Testis (tissue), 2 donors: ENCODE measurements at regions not wholly inside any gene's neighbourhood (a gene's known extent, or its start where the extent isn't known, plus 50 kb on each side); places are given as distances from the start of the nearest gene placed in this dataset.

Source experiments
- DNase-seq: peaks from one replicate; pipeline ENCODE4 v3.0.0-alpha.2; 2019
- H3K27ac ChIP-seq, 2 donors: fragments of 200-600 bp; sonication (generic); one replicate each; pipeline ENCODE4 v1.5.1; 2019
- H3K27me3 ChIP-seq: fragments of 200-600 bp; sonication (generic); one replicate; pipeline ENCODE4 v1.5.1; 2019
- H3K36me3 ChIP-seq: fragments of 200-600 bp; sonication (generic); one replicate; pipeline ENCODE4 v1.5.1; 2017; ENCODE audit warnings: low read depth; ENCODE audit errors: missing control alignments
- H3K4me1 ChIP-seq: fragments of 200-600 bp; sonication (generic); one replicate; pipeline ENCODE4 v1.5.1; 2019
- H3K4me3 ChIP-seq, 2 donors: fragments of 200-600 bp; sonication (generic); one replicate each; pipeline ENCODE4 v1.5.1; 2017 to 2019
- H3K9me3 ChIP-seq: fragments of 200-600 bp; sonication (generic); one replicate; pipeline ENCODE4 v1.5.1; 2017
- POLR2A ChIP-seq: fragments of 450-650 bp; IDR thresholded peaks from one replicate; pipeline ENCODE4 v1.6.1; 2017; ENCODE audit warnings: antibody characterized with exemption, mild to moderate bottlenecking, moderate library complexity
- WGBS, 2 donors: methylation state at CpG; one replicate each; pipeline ENCODE4 v1.1.5; 2018; 5-methylcytosine and 5-hydroxymethylcytosine counted together
- intact Hi-C: fragments of 100-400 bp; cut with DNase I; formaldehyde crosslinking; loops from one replicate; pipeline ENCODE4 v1.15.1; 2023; ENCODE audit warnings: low total_unique reads
- TF ChIP-seq, protein P1 (sequence below), 3 experiments: fragments of 450-650 bp in 2 of 3; fragments of 200-600 bp in 1 of 3; sonication (generic) in 1 of 3; IDR thresholded peaks; one replicate each; pipeline ENCODE4 v1.5.1; 2016 to 2019; ENCODE audit warnings: antibody characterized with exemption in 3 of 3, mild to moderate bottlenecking in 2 of 3, moderate library complexity in 1 of 3

GRCh38 chr4:3363411-3364141, 70.8 kb downstream of the RGS12 start:
- no peaks in the 10 kb centered on the region for H3K4me1 ChIP-seq
- no peak overlapping the region for H3K4me3 ChIP-seq
- WGBS, 2 donors, result 85 to 88% methylated on average over 26 to 30 of the region's 30 CpGs
- H3K9me3 ChIP-seq, result no peaks in the 10 kb centered on the region
- DNase-seq, result no peak
- no peaks in the 10 kb centered on the region for H3K36me3 ChIP-seq
- TF ChIP-seq, protein P1, sequence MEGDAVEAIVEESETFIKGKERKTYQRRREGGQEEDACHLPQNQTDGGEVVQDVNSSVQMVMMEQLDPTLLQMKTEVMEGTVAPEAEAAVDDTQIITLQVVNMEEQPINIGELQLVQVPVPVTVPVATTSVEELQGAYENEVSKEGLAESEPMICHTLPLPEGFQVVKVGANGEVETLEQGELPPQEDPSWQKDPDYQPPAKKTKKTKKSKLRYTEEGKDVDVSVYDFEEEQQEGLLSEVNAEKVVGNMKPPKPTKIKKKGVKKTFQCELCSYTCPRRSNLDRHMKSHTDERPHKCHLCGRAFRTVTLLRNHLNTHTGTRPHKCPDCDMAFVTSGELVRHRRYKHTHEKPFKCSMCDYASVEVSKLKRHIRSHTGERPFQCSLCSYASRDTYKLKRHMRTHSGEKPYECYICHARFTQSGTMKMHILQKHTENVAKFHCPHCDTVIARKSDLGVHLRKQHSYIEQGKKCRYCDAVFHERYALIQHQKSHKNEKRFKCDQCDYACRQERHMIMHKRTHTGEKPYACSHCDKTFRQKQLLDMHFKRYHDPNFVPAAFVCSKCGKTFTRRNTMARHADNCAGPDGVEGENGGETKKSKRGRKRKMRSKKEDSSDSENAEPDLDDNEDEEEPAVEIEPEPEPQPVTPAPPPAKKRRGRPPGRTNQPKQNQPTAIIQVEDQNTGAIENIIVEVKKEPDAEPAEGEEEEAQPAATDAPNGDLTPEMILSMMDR (IDR thresholded peaks at IDR 0.05), result no peak
- no peak for TF ChIP-seq POLR2A
- H3K27me3 ChIP-seq, result no peaks in the 10 kb centered on the region
- intact Hi-C loops, result no loop called here
- no peak overlapping the region for H3K27ac ChIP-seq

GRCh38 chr4:3364199-3364598, 71.4 kb downstream of the RGS12 start:
- intact Hi-C loops, result no loop called here
- no peaks in the 10 kb centered on the region for H3K9me3 ChIP-seq
- TF ChIP-seq, protein P1 (IDR thresholded peaks at IDR 0.05), result no peak
- TF ChIP-seq POLR2A, result no peak
- no peaks in the 10 kb centered on the region for H3K36me3 ChIP-seq
- no peaks in the 10 kb centered on the region for H3K27me3 ChIP-seq
- H3K4me1 ChIP-seq, result peaks cover 4% of the 10 kb centered on the region
- no peak overlapping the region for H3K27ac ChIP-seq
- WGBS, 2 donors, result 84 to 98% methylated on average over 8 to 17 of the region's 17 CpGs
- no peak overlapping the region for H3K4me3 ChIP-seq
- DNase-seq, result no peak

- DNase-seq, result no peak
- Histone ChIP-seq H3K27ac (no peak overlapping the region), H3K36me3 (no peaks in the 10 kb centered on the region), H3K4me1 (peaks cover 7% of the 10 kb centered on the region), H3K9me3 (no peaks in the 10 kb centered on the region), H3K4me3 (no peak overlapping the region), H3K27me3 (no peaks in the 10 kb centered on the region)
- intact Hi-C loops, result no loop called here
- no peak for TF ChIP-seq POLR2A
- TF ChIP-seq, protein P1 (IDR thresholded peaks at IDR 0.05), result no peak
- WGBS, 2 donors, result 92 to 99% methylated on average over 12 to 18 of the region's 18 CpGs
Observed at GRCh38 chr4:3364634-3365314, 72.0 kb downstream of the RGS12 start.

- TF ChIP-seq POLR2A, result no peak
- TF ChIP-seq, protein P1 (IDR thresholded peaks at IDR 0.05), result no peak
- DNase-seq, result no peak
- H3K4me1 ChIP-seq, result peaks cover 7% of the 10 kb centered on the region
- H3K27ac ChIP-seq, result no peak overlapping the region
- H3K27me3 ChIP-seq, result no peaks in the 10 kb centered on the region
- intact Hi-C loops, result no loop called here
- WGBS, 2 donors, result 88 to 91% methylated on average over 11 of the region's 11 CpGs
- no peak overlapping the region for H3K4me3 ChIP-seq
- no peaks in the 10 kb centered on the region for H3K9me3 ChIP-seq
- H3K36me3 ChIP-seq, result no peaks in the 10 kb centered on the region
Observed at GRCh38 chr4:3365326-3365725, 72.5 kb downstream of the RGS12 start.
